ENCODE measurements at regions not wholly inside any gene's neighbourhood (a gene's known extent, or its start where the extent isn't known, plus 50 kb on each side); places are given as distances from the start of the nearest gene placed in this dataset.

- DNase-seq (ENCODE audit: low read depth, low spot score) (no peak), FAIRE-seq (no peak)
- Histone ChIP-seq H3K4me3 (replicated peaks in 1 of 3; ENCODE audit: insufficient read depth in 1 of 3, low read depth in 1 of 3, low read length in 3 of 3) (no peak overlapping the region), H3K36me3 (ENCODE audit: control insufficient read depth in 2 of 2, extremely low read depth in 1 of 2, insufficient read depth in 2 of 2, low read length in 2 of 2) (no peaks in the 10 kb centered on the region), H2AFZ (ENCODE audit: low read depth, low read length) (no peak overlapping the region), H3K27ac (ENCODE audit: insufficient read depth, low read depth, low read length) (no peak overlapping the region), H3K9me3 (replicated peaks; ENCODE audit: control insufficient read depth, insufficient read depth, low read length) (no peaks in the 10 kb centered on the region), H3K9me1 (replicated peaks; ENCODE audit: control insufficient read depth, extremely low read depth, insufficient read depth, low read length) (no peaks in the 10 kb centered on the region), H3K4me1 (ENCODE audit: control insufficient read depth, extremely low read depth, insufficient read depth, low read length) (no peaks in the 10 kb centered on the region), H3K27me3 (ENCODE audit: control insufficient read depth in 2 of 2, insufficient read depth in 2 of 2, low read length in 2 of 2) (no peaks in the 10 kb centered on the region), H3K9ac (replicated peaks; ENCODE audit: extremely low read depth, insufficient read depth, low read length) (no peak overlapping the region), H4K20me1 (replicated peaks; ENCODE audit: control insufficient read depth, extremely low read depth, insufficient read depth, low read length) (no peaks in the 10 kb centered on the region), H3K79me2 (ENCODE audit: control insufficient read depth, insufficient read depth, low read length) (no peaks in the 10 kb centered on the region), H3K4me2 (ENCODE audit: insufficient read depth, low read length) (no peak overlapping the region)
- intact Hi-C loops (cut with micrococcal nuclease), result no loop called here
- BruUV-seq (replicated peaks), result no TSS peak
- ChIA-PET POLR2A (no interaction called here), CTCF (no interaction called here)
- TF ChIP-seq CTCF (IDR thresholded peaks at IDR 0.05; ENCODE audit: extremely low read depth in 1 of 2, insufficient read depth in 1 of 2, low read depth in 1 of 2, low read length in 2 of 2), result no peak
- no peak for TF ChIP-seq FOS (IDR thresholded peaks at IDR 0.05; ENCODE audit: borderline replicate concordance, insufficient read depth, low read length)
- no peak for TF ChIP-seq POLR2AphosphoS5 (IDR thresholded peaks at IDR 0.05; ENCODE audit: insufficient read depth, low read depth, low read length)
- TF ChIP-seq MYC (IDR thresholded peaks at IDR 0.05; ENCODE audit: low read depth, low read length), result no peak
- no peak for TF ChIP-seq EZH2 (IDR thresholded peaks at IDR 0.05; ENCODE audit: borderline replicate concordance, low read depth, low read length, severe bottlenecking)
- no peak for TF ChIP-seq JUN (IDR thresholded peaks at IDR 0.05; ENCODE audit: borderline replicate concordance, insufficient read depth, insufficient read length, low read depth)
- TF ChIP-seq POLR2A (IDR thresholded peaks at IDR 0.05; ENCODE audit: low read depth, low read length), result no peak
- TF ChIP-seq GATA2 (IDR thresholded peaks at IDR 0.05; ENCODE audit: insufficient read depth, insufficient read length, low read depth, low read length), result no peak
- TF ChIP-seq, protein P1, sequence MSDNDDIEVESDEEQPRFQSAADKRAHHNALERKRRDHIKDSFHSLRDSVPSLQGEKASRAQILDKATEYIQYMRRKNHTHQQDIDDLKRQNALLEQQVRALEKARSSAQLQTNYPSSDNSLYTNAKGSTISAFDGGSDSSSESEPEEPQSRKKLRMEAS (IDR thresholded peaks at IDR 0.05; ENCODE audit: insufficient read depth, insufficient read length), result no peak
- dilution Hi-C loops (cut with MboI; ENCODE audit: extremely low pct_ligation_motif_present, low sequenced_read_pairs), result no loop called here
Measured at GRCh38 chr6:114906096-114906495, 563.3 kb upstream of the HS3ST5 start.
